GM21825 (cell line): ENCODE measurements at regions not wholly inside any gene's neighbourhood (a gene's known extent, or its start where the extent isn't known, plus 50 kb on each side); places are given as distances from the start of the nearest gene placed in this dataset.
A peak's percentile ranks its signal among the peaks of the same experiment; 100 is the strongest.
"Not testable (repeated sequence)": the region's sequence is repeated elsewhere in the genome, so short reads cannot be mapped to it uniquely, and the experiment has no call there.

Experiments used
- ATAC-seq: cut with Tn5 transposase; IDR thresholded peaks from one replicate; pipeline ENCODE4 v1.9.1; 2021; ENCODE audit warnings: mild to moderate bottlenecking, moderate library complexity; ENCODE audit not compliant: unreplicated experiment

DNA sequence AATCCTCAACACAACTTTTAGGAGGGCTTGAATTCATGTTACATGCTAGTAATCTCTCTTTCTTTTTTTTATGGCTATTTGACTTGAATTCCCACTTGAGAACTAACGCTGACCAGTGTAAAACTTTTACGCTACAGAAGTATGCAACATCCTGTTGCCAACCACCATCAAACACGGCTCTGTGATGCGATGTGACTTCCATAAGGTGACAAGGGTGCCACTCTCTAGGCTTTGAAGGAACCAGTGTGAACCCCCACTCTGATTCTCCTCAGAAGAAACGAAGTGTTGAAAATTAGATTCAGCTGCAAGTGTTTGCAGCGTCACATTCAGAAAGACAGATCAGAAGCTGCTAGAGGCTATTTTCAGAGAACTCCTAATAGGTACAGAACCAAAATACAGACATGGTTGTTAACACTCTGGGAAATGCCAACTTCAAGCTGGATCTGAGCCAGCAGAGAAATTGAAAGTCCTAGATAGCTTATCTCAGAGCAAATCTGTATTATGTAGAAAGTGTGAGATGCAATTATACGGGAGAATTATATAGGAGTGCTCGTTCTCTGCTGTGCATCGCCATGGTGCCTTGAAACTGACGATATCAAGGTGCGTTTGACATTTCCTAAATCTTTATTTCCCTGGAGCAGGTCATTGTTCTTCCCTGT lies 271.2 kb downstream of the LPIN1 start:
- no peak for ATAC-seq

DNA sequence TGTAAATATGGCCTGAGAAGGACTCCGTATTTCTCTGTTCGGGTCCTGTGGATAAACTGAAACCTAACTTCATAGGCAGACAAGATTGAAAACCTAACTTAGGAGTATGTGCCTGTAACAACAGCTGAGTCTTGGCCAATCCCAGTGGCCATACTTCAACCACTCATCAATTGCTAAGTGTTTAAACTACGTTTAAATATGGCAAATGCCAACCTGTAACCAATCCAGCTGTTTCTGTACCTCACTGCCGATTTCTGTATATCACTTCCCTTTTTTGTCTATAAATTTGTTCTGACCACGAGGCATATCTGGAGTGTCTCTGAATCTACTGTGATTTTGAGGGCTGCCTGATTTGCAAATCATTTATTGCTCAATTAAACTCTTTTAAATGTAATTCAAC lies 272.3 kb downstream of the LPIN1 start:
- ATAC-seq, result not testable (repeated sequence)

DNA sequence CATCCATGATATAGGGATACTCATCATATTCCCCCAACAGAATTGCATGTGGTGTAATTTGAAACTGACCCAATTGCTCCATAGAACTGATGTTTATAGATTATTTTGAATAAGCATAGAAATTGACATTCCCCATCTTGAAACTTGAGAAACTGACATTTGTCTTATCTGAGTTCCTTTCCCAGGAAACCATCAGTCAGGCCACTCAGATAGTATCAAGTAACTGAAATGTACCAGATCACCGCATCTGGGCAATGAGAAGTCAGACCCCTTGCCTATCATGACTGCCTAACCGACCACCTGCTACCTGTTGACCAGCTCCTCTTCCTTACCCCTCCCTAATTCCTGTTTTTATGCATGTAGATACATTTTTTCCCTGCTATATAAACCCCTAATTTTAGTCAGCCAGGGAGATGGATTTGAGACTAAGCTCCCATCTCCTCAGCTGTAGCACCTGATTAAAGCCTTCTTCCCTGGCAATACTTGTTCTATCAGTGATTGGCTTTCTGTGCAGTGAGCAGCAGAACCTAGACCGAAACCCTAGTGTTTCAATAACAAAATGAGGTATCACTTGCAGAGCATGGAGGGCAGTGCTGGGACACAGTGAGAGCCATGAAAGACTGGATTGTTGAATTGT lies 274.5 kb downstream of the LPIN1 start:
- ATAC-seq, result no peak

DNA sequence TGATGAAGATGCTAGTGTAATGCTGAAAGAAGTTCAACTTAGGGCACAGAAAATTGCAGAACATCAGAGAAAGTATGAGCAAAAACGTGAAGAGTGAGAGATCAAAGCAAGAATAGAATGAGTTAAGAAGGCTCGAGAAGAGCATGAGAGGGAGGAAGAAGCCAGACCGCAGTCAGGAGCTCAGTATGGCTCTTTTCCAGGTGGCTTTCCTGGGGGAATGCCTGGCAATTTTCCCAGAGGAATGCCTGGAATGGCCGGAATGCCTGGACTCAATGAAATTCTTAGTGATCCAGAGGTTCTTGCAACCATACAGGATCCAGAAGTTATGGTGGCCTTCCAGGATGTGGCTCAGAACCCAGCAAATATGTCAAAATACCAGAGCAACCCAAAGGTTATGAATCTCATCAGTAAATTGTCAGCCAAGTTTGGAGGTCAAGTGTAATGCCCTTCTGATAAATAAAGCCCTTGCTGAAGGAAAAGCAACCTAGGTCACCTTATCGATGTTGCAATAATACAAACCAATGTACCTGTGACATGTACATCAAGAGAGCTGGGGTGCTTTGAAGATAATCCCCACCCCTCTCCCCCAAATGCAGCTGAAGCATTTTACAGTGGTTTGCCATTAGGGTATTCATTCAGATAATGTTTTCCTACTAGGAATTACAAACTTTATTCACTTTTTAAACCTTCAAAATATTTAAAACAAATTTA lies 277.9 kb downstream of the LPIN1 start:
- ATAC-seq, result not testable (repeated sequence)

DNA sequence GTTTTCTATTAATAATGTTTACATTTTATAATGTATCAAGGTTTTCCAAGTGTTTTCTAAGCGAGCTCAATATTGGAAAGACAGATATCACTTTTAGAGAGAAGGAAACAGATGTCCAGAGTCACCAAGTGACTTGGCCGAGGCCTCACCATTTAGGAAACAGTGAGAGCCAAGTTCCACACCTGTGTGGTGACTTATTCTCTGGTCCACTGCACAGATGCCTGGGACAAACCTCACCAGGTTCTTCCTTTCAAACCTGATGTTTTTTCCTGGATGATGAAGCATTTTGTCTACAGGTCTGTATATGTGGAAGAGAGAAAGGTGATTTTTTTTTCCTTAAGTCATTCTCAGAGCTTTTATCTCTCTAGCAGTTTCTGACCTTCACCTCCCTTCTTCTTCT lies 280.7 kb downstream of the LPIN1 start:
- no peak for ATAC-seq

DNA sequence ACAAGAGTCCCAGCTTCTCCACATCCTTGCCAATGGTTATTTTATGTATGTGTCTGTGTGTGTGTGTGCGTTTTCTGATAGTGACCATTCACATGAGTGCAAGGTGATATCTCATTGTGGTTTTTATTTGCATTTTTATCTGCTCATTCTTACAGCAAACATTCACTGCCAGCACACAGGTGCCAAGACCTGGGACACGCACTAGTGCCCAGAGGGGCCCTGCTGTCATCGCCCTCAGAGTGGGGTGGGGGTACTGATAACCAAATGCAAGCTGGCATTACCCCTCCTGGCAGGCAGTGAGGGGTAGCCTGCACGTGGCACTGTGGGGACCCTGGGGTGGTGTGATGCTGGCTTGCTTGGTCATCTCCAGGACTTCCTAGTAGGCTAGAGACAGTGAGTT lies 285.4 kb downstream of the LPIN1 start:
- no peak for ATAC-seq

DNA sequence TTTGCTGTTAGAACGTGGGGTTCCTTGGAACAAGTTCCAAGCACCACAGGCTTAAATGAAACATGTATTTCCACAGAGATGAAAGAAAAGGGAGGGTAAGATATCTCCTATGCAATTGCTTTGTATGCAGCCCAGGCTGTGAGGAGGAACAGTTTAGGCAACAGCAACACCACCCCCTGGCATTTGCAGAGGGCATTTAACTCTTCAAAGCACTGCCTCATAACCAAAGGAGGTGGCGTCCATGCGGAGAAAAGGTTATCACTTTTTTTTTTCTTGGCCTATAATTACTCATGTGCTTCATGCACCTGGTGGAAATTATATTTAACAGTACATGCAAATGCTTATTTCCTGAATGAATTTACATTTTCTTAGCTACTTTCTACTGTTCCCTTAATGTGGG lies 286.0 kb downstream of the LPIN1 start:
- peak; percentile 83 for ATAC-seq

- ATAC-seq, result no peak
These were observed 286.5 kb downstream of the LPIN1 start for GRCh38 chr2:12032975-12033374.

DNA sequence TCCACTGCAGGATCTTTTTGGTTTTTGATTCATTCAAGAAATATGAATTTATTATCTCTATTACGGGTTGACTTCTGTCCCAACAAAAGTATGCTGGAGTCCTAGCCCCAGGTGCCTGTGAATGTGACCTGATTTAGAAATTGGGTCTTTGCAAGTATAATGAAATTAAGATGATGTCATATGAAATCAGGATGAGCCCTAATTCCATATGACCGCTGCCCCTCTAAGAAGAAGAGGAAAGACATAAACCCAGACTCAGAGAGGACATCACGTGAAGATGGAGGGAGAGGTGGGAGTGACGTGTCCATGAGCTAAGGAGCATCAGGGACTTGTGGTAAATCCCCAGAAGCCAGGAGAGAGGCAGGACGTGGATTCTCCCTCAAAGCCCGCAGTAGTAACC lies 287.1 kb downstream of the LPIN1 start:
- ATAC-seq, result no peak

DNA sequence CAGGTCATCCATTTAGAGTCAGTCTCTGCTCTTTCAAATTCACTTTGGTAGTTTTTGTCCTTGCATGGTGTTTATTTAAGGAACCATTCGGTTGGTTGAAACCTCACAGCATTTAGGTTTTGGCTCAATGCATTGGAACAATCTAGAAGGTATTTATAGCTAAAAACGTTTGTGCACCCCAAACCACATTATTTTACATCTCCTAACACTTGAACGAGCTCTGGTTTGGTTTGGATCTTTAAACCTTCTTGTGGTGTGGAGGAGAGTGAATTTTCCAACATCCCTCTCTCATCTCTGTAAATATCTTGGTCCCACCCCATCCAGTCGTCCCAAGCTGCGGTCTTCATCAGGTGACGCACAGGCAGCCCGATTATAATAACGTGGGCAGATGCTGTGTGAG lies 287.9 kb downstream of the LPIN1 start:
- ATAC-seq, result no peak

- ATAC-seq, result no peak
These were observed 288.7 kb downstream of the LPIN1 start for GRCh38 chr2:12035029-12035720.

- ATAC-seq, result no peak
These were observed 289.7 kb downstream of the LPIN1 start for GRCh38 chr2:12035956-12036639.

DNA sequence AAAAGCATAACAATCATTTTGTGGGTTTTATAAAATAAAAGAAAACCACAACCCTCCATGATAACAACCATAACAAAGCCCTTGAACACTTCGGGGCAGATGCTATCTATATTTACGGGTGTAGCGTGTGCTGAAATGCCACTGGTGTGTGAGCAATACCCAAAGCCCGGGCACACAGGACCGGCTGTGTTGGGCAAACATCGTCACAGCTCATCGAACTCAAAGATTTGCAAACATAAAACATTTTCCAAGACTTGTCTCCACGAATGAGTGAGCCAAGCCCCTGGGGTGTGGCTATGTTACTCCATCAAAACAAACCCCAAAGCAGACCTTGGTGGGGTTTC lies 290.2 kb downstream of the LPIN1 start:
- no peak for ATAC-seq

GRCh38 chr2:12037301-12037700 lies 290.9 kb downstream of the LPIN1 start:
- no peak for ATAC-seq

- no peak for ATAC-seq
These were observed 294.8 kb downstream of the LPIN1 start for GRCh38 chr2:12041236-12041635.

- ATAC-seq, result no peak
These were observed 296.7 kb downstream of the LPIN1 start for GRCh38 chr2:12043131-12043530.

- ATAC-seq, result peak; percentile 63
These were observed 298.4 kb downstream of the LPIN1 start for GRCh38 chr2:12044857-12045256.

- peak; percentile 51 for ATAC-seq
These were observed 299.4 kb downstream of the LPIN1 start for GRCh38 chr2:12045864-12046291.

- no peak for ATAC-seq
These were observed 300.2 kb downstream of the LPIN1 start for GRCh38 chr2:12046641-12047040.

- ATAC-seq, result no peak
These were observed 301.3 kb downstream of the LPIN1 start for GRCh38 chr2:12047761-12048160.

- ATAC-seq, result no peak
These were observed 302.1 kb downstream of the LPIN1 start for GRCh38 chr2:12048550-12048949.
